A204.1 (cell line): ENCODE measurements at regions not wholly inside any gene's neighbourhood (a gene's known extent, or its start where the extent isn't known, plus 50 kb on each side); places are given as distances from the start of the nearest gene placed in this dataset.
"Not testable (repeated sequence)": the region's sequence is repeated elsewhere in the genome, so short reads cannot be mapped to it uniquely, and the experiment has no call there.

ENCODE experiments used
- FAIRE-seq: peaks from 2 replicates; lab custom pipeline; 2012; peaks lifted over from hg19 to GRCh38; lab: Jason Lieb, UNC

- FAIRE-seq = not testable (repeated sequence)
These were observed 297.3 kb upstream of the PLGLB1 start for GRCh38 chr2:87318814-87319491.

DNA sequence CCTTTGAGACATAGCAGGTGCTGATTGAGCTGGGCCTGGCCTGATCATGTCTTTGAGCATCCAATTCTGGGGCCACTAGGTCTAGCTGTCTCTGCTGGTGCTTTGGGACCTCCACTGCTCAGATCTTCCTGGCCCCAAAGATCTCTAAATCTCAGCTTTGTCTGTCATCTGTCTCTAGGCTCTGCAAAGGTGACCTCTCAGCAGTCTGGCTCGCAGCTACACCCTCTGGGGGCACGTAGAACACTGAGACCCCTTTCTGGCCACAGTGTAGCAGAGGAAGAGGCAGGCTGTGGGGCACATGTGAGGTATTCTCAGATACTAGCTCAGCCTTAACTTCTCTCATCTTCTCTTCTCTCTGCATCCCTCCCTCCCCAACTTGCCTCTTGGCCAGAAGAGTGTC lies 298.1 kb upstream of the PLGLB1 start:
- FAIRE-seq = not testable (repeated sequence)

DNA sequence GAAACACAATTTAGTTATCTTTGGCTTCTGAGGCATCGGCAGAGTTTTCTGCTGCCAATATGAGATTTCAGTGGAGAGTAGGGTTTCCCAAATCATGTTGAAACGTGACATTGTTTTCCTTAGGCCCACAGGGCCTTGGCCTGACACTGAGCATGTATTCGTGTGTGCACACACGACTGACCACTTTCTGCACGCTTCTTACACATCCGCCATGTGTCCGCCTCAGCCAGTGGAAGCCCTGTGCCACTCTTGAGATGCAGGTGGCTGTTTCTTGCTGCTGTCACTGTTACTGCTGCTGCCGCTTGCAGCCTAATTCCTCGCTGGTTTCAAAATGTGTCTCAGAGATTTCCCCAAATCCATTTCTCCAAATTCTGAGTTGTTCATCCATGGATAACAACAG lies 299.6 kb upstream of the PLGLB1 start:
- not testable (repeated sequence) for FAIRE-seq

GRCh38 chr2:87324335-87325041 lies 302.8 kb upstream of the PLGLB1 start:
- FAIRE-seq = not testable (repeated sequence)

DNA sequence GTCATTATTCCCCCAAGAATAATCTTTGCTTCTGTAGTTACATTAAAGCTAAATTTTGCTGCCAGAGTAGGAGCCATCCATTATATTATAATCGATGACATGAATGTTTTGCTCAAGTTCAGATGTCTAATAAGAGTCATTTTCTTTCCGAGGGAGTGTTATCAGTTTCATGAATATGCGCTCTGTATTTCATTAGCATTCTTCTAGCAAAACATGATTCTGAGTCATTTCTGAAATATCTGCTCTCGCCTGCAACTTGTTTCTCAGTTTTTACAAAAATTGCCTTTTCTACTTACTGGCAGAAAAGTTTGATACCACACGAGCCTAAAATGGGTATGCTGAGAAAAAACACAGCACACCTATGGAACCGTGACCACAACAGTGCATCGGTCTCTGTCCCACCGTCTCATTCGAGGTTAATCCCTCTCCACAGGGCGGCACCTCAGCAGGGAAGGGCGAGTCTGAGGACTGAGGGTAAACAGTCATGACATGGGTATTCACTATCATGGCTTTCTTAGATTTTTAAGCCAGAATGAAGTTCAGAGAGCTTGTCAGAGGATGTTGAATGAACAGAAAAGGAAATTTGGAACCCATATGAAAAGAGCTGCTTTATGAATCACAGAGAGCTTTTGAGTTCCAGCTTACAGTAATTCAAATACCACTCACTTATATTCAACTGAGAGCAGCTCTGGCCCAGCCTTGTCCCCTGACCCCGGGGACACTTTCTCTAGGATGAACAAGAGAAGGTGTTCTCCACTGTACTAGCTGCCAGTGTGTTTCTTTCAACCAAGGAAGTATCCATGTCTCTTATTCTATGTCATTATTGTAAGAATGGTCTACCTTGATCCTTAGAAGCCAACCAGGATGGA lies 303.6 kb upstream of the PLGLB1 start:
- not testable (repeated sequence) for FAIRE-seq

GRCh38 chr2:87325911-87326294 lies 304.3 kb upstream of the PLGLB1 start:
- FAIRE-seq = not testable (repeated sequence)

DNA sequence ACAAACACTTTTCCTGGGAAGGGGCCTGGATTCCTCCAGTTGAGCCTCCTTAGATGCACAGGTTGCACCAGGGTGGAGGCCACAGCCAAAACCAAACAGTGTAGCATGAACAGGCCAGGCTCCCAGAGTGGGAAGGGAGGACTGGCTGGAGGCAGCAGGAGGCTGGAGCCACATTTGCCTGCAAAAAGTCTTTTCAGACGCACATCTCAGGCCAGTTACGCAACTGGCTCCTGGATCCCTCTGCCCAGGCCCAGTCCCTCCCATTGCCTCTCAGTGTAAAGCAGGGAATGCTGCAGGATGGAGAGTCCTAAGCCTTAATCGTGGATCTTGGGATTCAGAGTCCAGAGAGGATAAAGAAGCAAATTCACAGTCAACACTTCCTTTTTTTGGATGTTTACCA lies 305.1 kb upstream of the PLGLB1 start:
- FAIRE-seq = not testable (repeated sequence)

DNA sequence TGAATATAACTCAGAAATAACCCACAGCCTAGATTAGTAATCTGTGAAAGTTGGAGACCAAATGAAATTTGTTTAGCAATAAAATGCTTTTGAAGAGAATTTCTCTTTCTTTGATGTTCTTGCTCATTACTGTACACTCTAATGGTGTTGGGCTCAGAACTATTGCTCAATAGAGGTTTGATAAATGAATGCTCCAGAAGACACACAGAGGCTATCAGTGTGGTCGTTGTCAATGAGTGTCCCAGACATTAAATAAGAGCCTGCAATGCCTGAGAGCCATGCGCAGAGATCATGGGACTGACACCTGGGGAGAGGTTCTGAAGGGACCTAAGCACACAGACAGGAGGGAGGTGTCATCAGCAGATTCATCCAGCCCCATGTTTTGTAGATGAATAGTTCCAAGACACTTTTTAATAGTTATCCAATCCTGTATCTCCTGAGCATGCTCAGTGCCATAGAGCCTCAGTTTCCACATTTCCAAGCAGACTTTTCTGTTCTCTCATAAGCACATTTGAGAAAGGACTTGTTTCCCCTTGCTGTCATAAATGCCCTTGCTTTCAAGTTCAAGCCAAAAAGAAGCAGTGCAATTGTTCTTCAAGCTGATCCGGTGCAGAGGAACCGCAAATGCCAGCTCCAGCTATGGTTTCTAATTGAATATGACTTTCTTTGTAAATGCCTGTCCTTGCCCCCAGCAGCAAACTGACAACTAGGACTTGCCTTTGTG lies 306.2 kb upstream of the PLGLB1 start:
- FAIRE-seq = not testable (repeated sequence)

GRCh38 chr2:87329529-87329928 lies 307.9 kb upstream of the PLGLB1 start:
- not testable (repeated sequence) for FAIRE-seq

- not testable (repeated sequence) for FAIRE-seq
These were observed 308.8 kb upstream of the PLGLB1 start for GRCh38 chr2:87330486-87330885.

DNA sequence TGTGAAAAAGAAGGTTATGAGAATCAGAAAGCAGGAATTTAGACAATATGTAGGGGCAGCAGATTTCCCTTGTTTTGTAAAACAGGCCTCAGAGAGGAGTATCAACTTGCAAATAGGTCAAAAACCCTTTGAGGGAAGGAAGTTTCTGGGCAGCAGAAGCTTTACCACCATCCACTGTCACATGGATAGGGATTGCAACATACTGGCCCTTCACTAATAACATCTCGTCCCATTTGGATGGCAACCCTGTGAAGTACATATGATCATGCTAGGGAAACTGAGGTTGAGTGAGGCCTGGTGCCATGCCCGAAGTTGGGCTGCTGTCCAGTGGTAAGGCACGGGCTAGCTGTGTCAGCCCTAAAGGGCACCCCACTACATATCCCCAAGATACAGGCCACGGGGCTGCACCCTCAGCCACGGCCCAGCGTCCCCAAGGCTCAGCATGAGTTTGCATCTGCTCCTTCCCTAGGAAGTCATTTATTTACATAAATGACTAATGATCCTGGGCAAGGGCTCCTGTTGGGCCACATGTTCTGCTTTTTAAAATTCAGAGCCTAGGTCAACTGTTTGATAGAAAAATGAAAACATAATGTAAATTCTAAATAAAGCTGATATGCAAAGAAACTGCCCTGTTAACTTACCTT lies 310.4 kb upstream of the PLGLB1 start:
- not testable (repeated sequence) for FAIRE-seq

DNA sequence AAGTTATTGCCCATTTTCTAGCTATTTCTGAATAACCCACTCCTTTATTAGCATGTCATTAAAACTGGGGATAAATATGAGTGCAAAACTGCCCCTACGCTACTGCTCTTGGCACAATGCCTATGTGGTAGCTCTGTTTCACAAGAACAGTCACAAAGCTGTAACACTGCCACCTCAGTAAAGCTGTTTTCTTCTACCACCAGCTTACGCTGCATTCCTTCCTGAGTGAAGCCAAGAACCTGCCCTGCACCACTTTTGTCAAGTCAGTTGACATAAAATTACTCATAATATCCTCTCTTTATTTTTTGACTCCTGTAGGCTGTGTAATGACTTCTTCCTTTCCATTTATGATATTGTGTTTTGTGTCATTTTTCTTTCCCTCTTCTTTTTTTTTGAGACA lies 313.2 kb upstream of the PLGLB1 start:
- FAIRE-seq = not testable (repeated sequence)

DNA sequence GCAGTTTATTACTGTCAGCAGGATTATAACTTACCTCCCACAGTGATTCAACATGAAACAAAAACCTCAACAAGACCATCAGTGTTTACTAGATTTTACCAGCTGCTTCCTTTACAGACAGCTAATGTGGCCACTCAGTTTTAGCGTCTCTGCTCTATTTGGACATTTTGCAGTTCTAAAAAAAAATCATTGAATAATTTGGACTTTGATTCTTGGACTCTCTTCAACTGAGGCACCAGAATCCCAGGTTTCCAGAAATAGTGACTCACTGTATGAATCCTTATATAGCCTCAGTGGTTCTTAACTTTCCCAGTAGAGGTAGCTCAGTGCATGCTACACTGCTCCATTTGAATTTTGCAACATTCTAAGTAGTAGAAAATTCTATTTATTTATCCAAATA lies 317.4 kb upstream of the PLGLB1 start:
- FAIRE-seq = not testable (repeated sequence)

DNA sequence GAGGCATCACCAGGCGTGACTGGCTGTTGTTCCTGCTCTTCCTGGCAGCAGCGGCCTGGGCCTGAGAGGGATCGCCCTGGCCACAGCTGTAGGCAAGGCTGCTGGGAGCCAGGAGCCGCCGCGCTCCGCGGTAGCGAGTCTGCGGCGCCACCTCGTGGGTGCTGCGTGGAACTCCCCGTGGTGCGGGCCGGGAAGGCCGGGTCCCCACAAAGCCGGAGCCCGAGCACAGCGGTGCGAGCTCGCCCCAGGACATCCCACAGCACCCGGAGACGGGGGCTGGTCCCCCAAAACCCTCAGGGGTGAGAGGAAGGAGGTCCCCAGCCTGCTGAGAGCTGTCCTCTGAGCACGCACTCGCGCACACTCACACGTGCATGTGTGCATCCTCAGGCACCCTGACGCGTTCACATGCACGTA lies 320.0 kb upstream of the PLGLB1 start:
- not testable (repeated sequence) for FAIRE-seq

DNA sequence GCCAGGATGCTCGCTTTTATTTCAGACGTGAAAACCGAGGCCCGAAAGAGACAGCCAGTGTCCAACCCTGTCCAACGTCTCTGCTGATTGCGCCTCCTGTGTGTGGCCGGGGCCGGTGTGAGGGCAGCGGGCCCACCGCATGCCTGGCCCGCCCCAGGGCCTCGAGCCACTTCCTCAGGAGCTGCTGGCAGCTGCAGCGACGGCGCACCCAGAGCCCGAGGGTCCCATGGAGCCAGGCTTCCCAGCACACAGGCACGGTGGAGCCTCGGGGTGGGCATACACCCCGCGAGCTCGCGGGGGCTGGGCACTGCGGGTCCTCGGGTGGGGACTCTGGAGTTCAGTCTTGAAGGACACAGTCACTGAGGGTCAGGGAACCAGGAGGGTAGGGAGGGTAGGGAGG lies 320.5 kb upstream of the PLGLB1 start:
- not testable (repeated sequence) for FAIRE-seq

- not testable (repeated sequence) for FAIRE-seq
These were observed 321.7 kb upstream of the PLGLB1 start for GRCh38 chr2:87343347-87343746.

GRCh38 chr2:87345283-87345682 lies 323.6 kb upstream of the PLGLB1 start:
- not testable (repeated sequence) for FAIRE-seq

DNA sequence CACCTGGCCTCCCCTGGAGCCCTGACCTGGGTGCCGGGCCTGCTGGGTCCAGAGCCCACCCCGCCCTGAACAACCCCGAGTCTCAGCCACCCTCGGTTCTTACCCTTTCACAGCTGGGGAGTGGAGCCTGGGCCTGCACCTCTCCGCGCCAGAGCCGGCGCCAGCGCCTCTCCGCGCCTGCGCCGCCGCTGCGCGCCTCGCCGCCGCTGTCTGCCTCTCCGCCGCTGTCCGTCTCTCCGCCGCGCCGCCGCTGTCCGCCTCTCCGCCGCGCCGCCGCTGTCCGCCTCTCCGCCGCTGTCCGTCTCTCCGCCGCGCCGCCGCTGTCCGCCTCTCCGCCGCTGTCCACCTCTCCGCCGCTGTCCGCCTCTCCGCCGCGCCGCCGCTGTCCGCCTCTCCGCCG lies 326.9 kb upstream of the PLGLB1 start:
- FAIRE-seq = not testable (repeated sequence)

DNA sequence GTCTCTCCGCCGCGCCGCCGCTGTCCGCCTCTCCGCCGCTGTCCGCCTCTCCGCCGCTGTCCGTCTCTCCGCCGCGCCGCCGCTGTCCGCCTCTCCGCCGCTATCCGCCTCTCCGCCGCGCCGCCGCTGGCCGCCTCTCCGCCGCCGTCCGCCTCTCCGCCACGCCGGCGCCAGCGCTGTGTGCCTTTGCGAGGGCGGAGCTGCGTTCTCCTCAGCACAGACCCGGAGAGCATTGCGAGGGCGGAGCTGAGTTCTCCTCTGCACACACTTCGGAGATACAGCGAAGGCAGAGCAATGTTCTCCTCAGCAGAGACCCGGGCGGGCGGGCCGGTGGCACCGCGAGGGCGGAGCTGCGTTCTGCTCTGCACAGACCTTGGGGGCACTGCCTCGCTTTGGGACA lies 327.4 kb upstream of the PLGLB1 start:
- not testable (repeated sequence) for FAIRE-seq

DNA sequence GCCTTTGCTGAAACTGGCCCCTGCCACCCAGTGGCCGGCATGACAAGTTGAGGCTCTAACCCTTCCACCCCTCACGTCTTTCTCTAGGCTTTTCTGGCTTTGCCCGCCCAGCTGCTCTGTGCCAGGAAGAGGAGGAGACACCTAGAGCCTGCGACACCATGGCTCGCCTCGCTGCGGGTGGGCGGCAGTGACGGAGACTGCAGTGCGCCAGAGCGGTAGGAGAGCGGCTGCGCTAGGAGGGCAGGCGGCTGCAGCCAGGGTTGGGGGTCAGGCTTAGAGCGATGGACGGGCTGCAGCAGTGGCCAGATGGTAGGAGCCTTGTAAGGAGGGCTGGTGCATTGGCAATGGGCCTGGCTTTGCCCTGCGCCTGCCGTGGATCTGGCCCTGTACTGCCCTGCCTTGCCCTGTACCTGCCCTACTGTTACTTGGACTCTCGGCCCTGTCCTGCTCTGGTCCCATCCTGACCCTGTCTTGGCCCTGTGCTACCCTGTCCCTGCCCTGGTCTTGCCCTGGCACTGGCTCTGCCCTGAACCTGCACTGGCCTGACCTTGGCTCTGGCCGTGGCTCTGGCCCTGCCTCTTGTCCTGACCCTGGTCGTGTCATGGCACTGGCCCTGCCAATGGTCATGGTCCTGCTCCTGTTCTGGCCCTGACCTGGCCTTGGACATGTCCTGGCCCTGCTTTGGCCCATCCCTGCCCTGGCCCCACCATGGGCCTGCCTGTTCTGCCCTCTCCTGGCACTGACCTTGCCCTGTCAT lies 330.7 kb upstream of the PLGLB1 start:
- not testable (repeated sequence) for FAIRE-seq

- not testable (repeated sequence) for FAIRE-seq
These were observed 331.8 kb upstream of the PLGLB1 start for GRCh38 chr2:87353408-87353807.
